HEK293T (cell line): ENCODE measurements at regions not wholly inside any gene's neighbourhood (a gene's known extent, or its start where the extent isn't known, plus 50 kb on each side); places are given as distances from the start of the nearest gene placed in this dataset.

Experiments
- BHLHE40 ChIP-seq: fragments of 450-650 bp; IDR thresholded peaks from 2 replicates; pipeline ENCODE4 v1.6.1; 2016; ENCODE audit warnings: mild to moderate bottlenecking, moderate library complexity, borderline replicate concordance
- FOXA1 ChIP-seq: fragments of 450-650 bp; IDR thresholded peaks from 2 replicates; pipeline ENCODE4 v1.6.1; 2016; ENCODE audit warnings: mild to moderate bottlenecking
- FOXM1 ChIP-seq: fragments of 450-650 bp; IDR thresholded peaks from 2 replicates; pipeline ENCODE4 v1.6.1; 2017; ENCODE audit warnings: mild to moderate bottlenecking, borderline replicate concordance
- LEF1 ChIP-seq: fragments of 450-650 bp; IDR thresholded peaks from 2 replicates; pipeline ENCODE4 v1.6.1; 2017; ENCODE audit warnings: mild to moderate bottlenecking, borderline replicate concordance
- NFRKB ChIP-seq: fragments of 450-650 bp; IDR thresholded peaks from 2 replicates; pipeline ENCODE4 v1.6.1; 2016; ENCODE audit warnings: mild to moderate bottlenecking, moderate library complexity
- SP1 ChIP-seq: fragments of 450-650 bp; IDR thresholded peaks from 2 replicates; pipeline ENCODE4 v1.6.1; 2017
- SUZ12 ChIP-seq: fragments of 450-650 bp; IDR thresholded peaks from 2 replicates; pipeline ENCODE4 v1.6.1; 2016; ENCODE audit warnings: mild to moderate bottlenecking
- ZNF384 ChIP-seq: fragments of 450-650 bp; IDR thresholded peaks from 2 replicates; pipeline ENCODE4 v1.6.1; 2016

DNA sequence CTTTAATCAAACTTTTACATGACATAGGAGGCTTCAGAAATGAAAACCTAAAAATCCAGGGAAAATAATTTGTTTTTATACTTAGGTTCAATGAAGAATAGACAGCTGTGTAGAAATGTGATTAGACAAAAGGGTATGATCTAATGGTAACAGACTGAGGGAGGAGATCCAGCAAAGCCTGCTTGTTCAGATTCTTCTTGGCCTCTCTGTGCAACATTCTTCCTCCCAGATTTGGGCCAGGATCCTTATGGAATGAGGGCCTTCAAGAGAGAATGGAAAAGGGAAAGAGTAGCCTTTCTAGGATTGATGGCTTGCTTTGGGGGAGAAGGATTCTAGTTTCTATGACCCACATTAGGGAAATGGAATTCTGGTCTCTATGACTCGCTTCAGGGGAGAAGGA lies 94.5 kb upstream of the G2E3 start:
- no peak for TF ChIP-seq FOXM1
- no peak for TF ChIP-seq NFRKB
- no peak for TF ChIP-seq BHLHE40
- no peak for TF ChIP-seq SUZ12
- no peak for TF ChIP-seq SP1
- TF ChIP-seq FOXA1 = no peak
- TF ChIP-seq ZNF384 = no peak
- no peak for TF ChIP-seq LEF1
